SJSA1 (cell line): ENCODE measurements at regions not wholly inside any gene's neighbourhood (a gene's known extent, or its start where the extent isn't known, plus 50 kb on each side); places are given as distances from the start of the nearest gene placed in this dataset.
"Not testable (repeated sequence)": the region's sequence is repeated elsewhere in the genome, so short reads cannot be mapped to it uniquely, and the experiment has no call there.

Experiments
- DNase-seq, 2 experiments: peaks; one replicate each; pipeline ENCODE4 v3.0.0-alpha.2; 2015 to 2020; ENCODE audit warnings: low spot score in 2 of 2, low read depth in 1 of 2
- H3K27ac ChIP-seq: fragments of 250-450 bp; sonication (Bioruptor Pico); 2 replicates; pipeline ENCODE4 v1.5.1; 2020; ENCODE audit warnings: mild to moderate bottlenecking, moderate library complexity
- H3K27me3 ChIP-seq: fragments of 250-450 bp; sonication (Bioruptor Pico); replicated peaks from 2 replicates; pipeline ENCODE4 v1.5.1; 2020; ENCODE audit warnings: mild to moderate bottlenecking, moderate library complexity
- H3K36me3 ChIP-seq: fragments of 250-450 bp; sonication (Bioruptor Pico); 2 replicates; pipeline ENCODE4 v1.5.1; 2020; ENCODE audit warnings: mild to moderate bottlenecking
- H3K4me1 ChIP-seq: fragments of 250-450 bp; sonication (Bioruptor Pico); replicated peaks from 2 replicates; pipeline ENCODE4 v1.6.1; 2021; ENCODE audit warnings: mild to moderate bottlenecking
- H3K4me3 ChIP-seq: fragments of 250-450 bp; sonication (Bioruptor Pico); 2 replicates; pipeline ENCODE4 v1.5.1; 2020; ENCODE audit warnings: mild to moderate bottlenecking
- H3K9me3 ChIP-seq: fragments of 250-450 bp; sonication (Bioruptor Pico); replicated peaks from 2 replicates; pipeline ENCODE4 v1.5.1; 2020; ENCODE audit warnings: mild to moderate bottlenecking

- not testable (repeated sequence) for H3K4me1 ChIP-seq, H3K4me3 ChIP-seq, H3K27ac ChIP-seq, H3K36me3 ChIP-seq, H3K27me3 ChIP-seq, DNase-seq, H3K9me3 ChIP-seq
Measured at GRCh38 chr5:44756097-44756496, 52.6 kb upstream of the MRPS30 start.

GRCh38 chr5:44747396-44747795 is 61.4 kb upstream of the MRPS30 start:
- H3K4me1 ChIP-seq: no peaks in the 10 kb centered on the region
- no peak for DNase-seq
- H3K9me3 ChIP-seq: no peaks in the 10 kb centered on the region
- no peak overlapping the region for H3K27ac ChIP-seq
- H3K27me3 ChIP-seq: no peaks in the 10 kb centered on the region
- no peaks in the 10 kb centered on the region for H3K36me3 ChIP-seq
- H3K4me3 ChIP-seq: no peak overlapping the region

GRCh38 chr5:44740660-44741059 is 68.1 kb upstream of the MRPS30 start:
- Histone ChIP-seq H3K4me1 (no peaks in the 10 kb centered on the region), H3K9me3 (no peaks in the 10 kb centered on the region), H3K36me3 (no peaks in the 10 kb centered on the region), H3K4me3 (no peak overlapping the region), H3K27me3 (no peaks in the 10 kb centered on the region; the same call in 1 of the 2 replicates), H3K27ac (no peak overlapping the region)
- DNase-seq: no peak

GRCh38 chr5:44729536-44729935 is 79.2 kb upstream of the MRPS30 start:
- DNase-seq: no peak
- Histone ChIP-seq H3K4me1 (no peaks in the 10 kb centered on the region), H3K27me3 (no peaks in the 10 kb centered on the region), H3K9me3 (0 out of 2 replicates have a peak, but pooled peaks cover 2% of the 10 kb centered on the region), H3K4me3 (no peak overlapping the region), H3K27ac (no peak overlapping the region), H3K36me3 (no peaks in the 10 kb centered on the region)

DNA sequence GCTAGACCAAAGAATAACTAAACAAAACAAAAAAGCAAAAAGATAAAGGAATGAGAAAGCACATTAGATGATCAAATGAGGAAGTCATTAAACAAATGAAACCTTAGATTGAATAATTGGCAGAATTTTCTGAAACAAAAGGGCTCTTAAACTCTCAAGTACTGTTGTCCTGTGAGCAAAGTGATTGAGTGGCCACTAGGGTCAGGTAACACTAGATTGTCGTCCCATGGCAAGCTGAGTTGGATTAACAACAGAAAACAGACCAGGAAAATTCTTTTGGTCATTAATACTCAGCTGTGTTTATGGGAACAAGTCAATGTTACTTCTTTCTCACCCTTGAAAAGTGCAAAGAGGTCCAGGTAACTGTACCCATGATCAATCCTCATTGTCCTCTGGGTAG is 81.6 kb upstream of the MRPS30 start:
- H3K4me3 ChIP-seq: no peak overlapping the region
- H3K9me3 ChIP-seq: 0 out of 2 replicates have a peak, but pooled peaks cover 2% of the 10 kb centered on the region
- no peaks in the 10 kb centered on the region for H3K36me3 ChIP-seq
- H3K27me3 ChIP-seq: no peaks in the 10 kb centered on the region
- no peak for DNase-seq
- H3K27ac ChIP-seq: no peak overlapping the region
- H3K4me1 ChIP-seq: no peaks in the 10 kb centered on the region

- Histone ChIP-seq H3K27ac (no peak overlapping the region), H3K4me1 (no peaks in the 10 kb centered on the region), H3K36me3 (no peaks in the 10 kb centered on the region), H3K27me3 (no peaks in the 10 kb centered on the region), H3K9me3 (no peaks in the 10 kb centered on the region), H3K4me3 (no peak overlapping the region)
- no peak for DNase-seq
Measured at GRCh38 chr5:44719856-44720255, 88.9 kb upstream of the MRPS30 start.

DNA sequence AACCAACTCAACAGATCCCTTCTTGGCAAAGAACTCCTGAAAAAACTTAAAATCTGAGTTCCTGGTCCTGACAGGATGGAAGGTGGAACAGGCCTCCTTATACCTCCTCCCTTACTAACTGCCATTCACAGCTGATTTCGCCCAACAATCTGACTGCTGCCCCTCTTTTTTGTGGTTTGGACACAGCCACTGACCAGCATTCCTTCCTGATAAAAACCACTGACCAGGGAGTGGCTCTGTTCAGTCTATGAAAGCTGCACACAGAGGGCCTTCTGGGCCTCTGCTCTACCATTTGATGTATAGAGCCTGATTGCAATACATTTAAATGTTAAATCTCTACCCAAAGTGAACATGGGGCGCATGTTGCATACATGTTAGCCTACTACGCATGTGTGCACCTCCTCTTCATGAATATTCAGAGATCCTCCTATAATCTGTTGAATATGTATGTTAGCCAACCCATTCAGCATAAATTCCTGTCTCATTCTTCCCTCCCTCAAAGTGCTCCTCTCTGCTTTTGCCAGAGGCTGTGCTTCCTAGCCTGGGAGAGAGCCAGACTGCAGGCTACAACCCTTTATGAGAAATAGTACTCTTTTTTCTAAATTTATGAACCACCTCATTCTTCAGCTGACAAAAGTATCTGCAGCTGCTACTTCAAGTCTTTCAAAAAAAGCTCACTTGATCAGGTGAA is 93.7 kb upstream of the MRPS30 start:
- no peak overlapping the region for H3K4me3 ChIP-seq
- H3K36me3 ChIP-seq: no peaks in the 10 kb centered on the region
- H3K4me1 ChIP-seq: no peaks in the 10 kb centered on the region
- H3K27me3 ChIP-seq: no peaks in the 10 kb centered on the region
- H3K27ac ChIP-seq: no peak overlapping the region
- no peaks in the 10 kb centered on the region for H3K9me3 ChIP-seq
- no peak for DNase-seq

- no peak for DNase-seq
- Histone ChIP-seq H3K27me3 (no peaks in the 10 kb centered on the region), H3K4me1 (no peaks in the 10 kb centered on the region), H3K36me3 (no peaks in the 10 kb centered on the region), H3K9me3 (no peaks in the 10 kb centered on the region), H3K4me3 (no peak overlapping the region), H3K27ac (no peak overlapping the region)
Measured at GRCh38 chr5:44713446-44713845, 95.3 kb upstream of the MRPS30 start.

DNA sequence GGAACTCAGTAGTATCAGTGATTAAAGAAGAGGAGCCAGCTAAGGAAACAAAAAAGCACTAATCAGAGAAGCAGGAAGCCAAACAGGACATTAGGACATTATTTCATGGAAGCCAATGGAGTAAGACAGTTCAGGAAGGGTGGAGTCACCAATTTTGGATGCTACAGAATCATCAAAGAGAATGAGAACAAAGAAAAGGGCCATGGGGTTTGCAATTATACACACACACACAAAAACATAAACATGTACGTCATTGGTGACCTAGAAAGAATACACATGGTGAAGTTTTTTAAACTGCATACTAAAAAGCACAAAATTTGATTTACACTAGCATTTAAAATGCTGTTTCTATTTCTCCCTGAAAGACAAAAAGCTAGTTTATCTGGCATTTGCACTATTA is 96.8 kb upstream of the MRPS30 start:
- no peaks in the 10 kb centered on the region for H3K36me3 ChIP-seq
- no peaks in the 10 kb centered on the region for H3K9me3 ChIP-seq
- H3K27me3 ChIP-seq: no peaks in the 10 kb centered on the region
- H3K27ac ChIP-seq: no peak overlapping the region
- no peak for DNase-seq
- no peak overlapping the region for H3K4me3 ChIP-seq
- H3K4me1 ChIP-seq: no peaks in the 10 kb centered on the region

- no peaks in the 10 kb centered on the region for H3K27me3 ChIP-seq
- no peaks in the 10 kb centered on the region for H3K9me3 ChIP-seq
- no peaks in the 10 kb centered on the region for H3K36me3 ChIP-seq
- no peaks in the 10 kb centered on the region for H3K4me1 ChIP-seq
- no peak overlapping the region for H3K27ac ChIP-seq
- no peak overlapping the region for H3K4me3 ChIP-seq
- no peak for DNase-seq
Measured at GRCh38 chr5:44708602-44709001, 100.1 kb upstream of the MRPS30 start.

- no peaks in the 10 kb centered on the region for H3K36me3 ChIP-seq
Measured at GRCh38 chr5:44707721-44708120, 101.0 kb upstream of the MRPS30 start.

DNA sequence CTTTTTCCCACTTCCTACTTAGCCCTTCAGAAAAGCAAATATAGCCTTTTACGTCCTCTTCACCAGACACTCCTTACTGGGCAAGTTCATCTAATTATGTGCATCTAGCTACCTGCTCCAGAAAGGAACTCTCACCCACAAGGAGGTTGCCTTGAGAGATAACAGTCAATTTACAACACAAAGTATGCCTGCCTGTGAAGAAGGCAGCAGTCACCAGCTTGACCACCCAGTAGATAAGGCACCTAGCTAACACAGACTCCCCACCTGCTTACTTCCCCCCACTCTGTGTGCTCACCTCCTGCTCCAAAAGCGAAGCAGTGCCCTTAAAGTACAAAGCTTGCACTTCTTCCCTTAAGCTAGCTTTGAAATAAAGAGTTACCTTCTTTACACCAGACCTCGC is 111.7 kb upstream of the MRPS30 start:
- Histone ChIP-seq H3K4me1 (no peaks in the 10 kb centered on the region), H3K27ac (no peak overlapping the region), H3K36me3 (no peaks in the 10 kb centered on the region), H3K9me3 (no peaks in the 10 kb centered on the region), H3K4me3 (no peak overlapping the region), H3K27me3 (no peaks in the 10 kb centered on the region)
- DNase-seq: no peak

More at GRCh38 chr5:44707721-44708120, 101.0 kb upstream of the MRPS30 start:
- Histone ChIP-seq H3K4me1 (no peaks in the 10 kb centered on the region), H3K27ac (no peak overlapping the region), H3K9me3 (no peaks in the 10 kb centered on the region), H3K27me3 (no peaks in the 10 kb centered on the region), H3K4me3 (no peak overlapping the region)
- DNase-seq: no peak

- Histone ChIP-seq H3K27me3 (no peaks in the 10 kb centered on the region), H3K9me3 (no peaks in the 10 kb centered on the region), H3K27ac (no peak overlapping the region), H3K4me1 (no peaks in the 10 kb centered on the region), H3K36me3 (no peaks in the 10 kb centered on the region), H3K4me3 (no peak overlapping the region)
- DNase-seq: no peak
Measured at GRCh38 chr5:44695259-44695658, 113.5 kb upstream of the MRPS30 start.

- Histone ChIP-seq H3K36me3 (no peaks in the 10 kb centered on the region), H3K4me1 (no peaks in the 10 kb centered on the region), H3K9me3 (no peaks in the 10 kb centered on the region), H3K27ac (no peak overlapping the region), H3K27me3 (no peaks in the 10 kb centered on the region), H3K4me3 (no peak overlapping the region)
- DNase-seq: no peak
Measured at GRCh38 chr5:44691802-44692201, 116.9 kb upstream of the MRPS30 start.

GRCh38 chr5:44681906-44682305 is 126.8 kb upstream of the MRPS30 start:
- H3K27ac ChIP-seq: no peak overlapping the region
- no peaks in the 10 kb centered on the region for H3K27me3 ChIP-seq
- no peak for DNase-seq
- no peaks in the 10 kb centered on the region for H3K4me1 ChIP-seq
- no peak overlapping the region for H3K4me3 ChIP-seq
- H3K36me3 ChIP-seq: no peaks in the 10 kb centered on the region
- no peaks in the 10 kb centered on the region for H3K9me3 ChIP-seq
